Endothelial cell of umbilical vein (primary cell): ENCODE measurements at regions not wholly inside any gene's neighbourhood (a gene's known extent, or its start where the extent isn't known, plus 50 kb on each side); places are given as distances from the start of the nearest gene placed in this dataset.

ENCODE experiments used
- BruUV-seq: library from RNA; stranded (reverse); fragments of 400-500 nt; replicated peaks from 2 replicates; lab custom pipeline; 2021; lab: Mats Ljungman, UMichigan
- CTCF ChIA-PET: fragments of 300-600, 350-600 bp; sonication (Branson Sonifier 250); formaldehyde crosslinking; loops from one replicate; lab custom pipeline; 2021; ENCODE audit warnings: antibody characterized with exemption, inconsistent platforms; lab: Charles Lee
- POLR2A ChIA-PET: fragments of 300-600, 350-600 bp; sonication (Branson Sonifier 250); formaldehyde crosslinking; loops from one replicate; lab custom pipeline; 2021; ENCODE audit warnings: antibody characterized with exemption, inconsistent platforms; lab: Charles Lee
- DNase-seq: peaks from one replicate; pipeline ENCODE4 v3.0.0-alpha.2; 2011; ENCODE audit warnings: low read depth, low spot score
- FAIRE-seq: peaks from 2 replicates; lab custom pipeline; 2011; peaks lifted over from hg19 to GRCh38; lab: Jason Lieb, UNC
- H2AFZ ChIP-seq: 2 replicates; pipeline ENCODE4 v1.6.0; 2012; ENCODE audit warnings: low read depth, low read length, control low read depth, inconsistent platforms
- H3K27ac ChIP-seq: 2 replicates; pipeline ENCODE4 v1.5.1; 2011; ENCODE audit warnings: low read depth, mild to moderate bottlenecking, control low read depth, low read length, moderate library complexity; ENCODE audit not compliant: insufficient read depth
- H3K27me3 ChIP-seq, 2 experiments: 2 replicates each; pipeline versions ENCODE4 v1.6.0 to v1.6.1; 2011; ENCODE audit warnings: low read length in 2 of 2, mixed read lengths in 1 of 2; ENCODE audit not compliant: control insufficient read depth in 2 of 2, insufficient read depth in 2 of 2
- H3K36me3 ChIP-seq, 2 experiments: 2 replicates in 1 of 2; 3 replicates in 1 of 2; pipeline ENCODE4 v1.5.1; 2011; ENCODE audit warnings: low read length in 2 of 2, mild to moderate bottlenecking in 1 of 2, moderate library complexity in 1 of 2; ENCODE audit not compliant: control insufficient read depth in 2 of 2, insufficient read depth in 2 of 2; ENCODE audit errors: extremely low read depth in 1 of 2
- H3K4me1 ChIP-seq: 3 replicates; pipeline ENCODE4 v1.5.1; 2011; ENCODE audit warnings: mild to moderate bottlenecking, low read length; ENCODE audit not compliant: control insufficient read depth, insufficient read depth; ENCODE audit errors: extremely low read depth
- H3K4me2 ChIP-seq: 2 replicates; pipeline ENCODE4 v1.6.1; 2011; ENCODE audit warnings: low read length, control low read depth, mixed read lengths; ENCODE audit not compliant: insufficient read depth
- H3K4me3 ChIP-seq, 3 experiments: fragments of 200-600 bp in 1 of 3; sonication (generic), shearing (Covaris generic) in 1 of 3; replicated peaks in 1 of 3; 2 replicates each; pipeline ENCODE4 v1.5.1; 2011 to 2016; ENCODE audit warnings: control low read depth in 3 of 3, low read length in 3 of 3, mild to moderate bottlenecking in 2 of 3, inconsistent platforms in 1 of 3, low read depth in 1 of 3, moderate library complexity in 1 of 3; ENCODE audit not compliant: insufficient read depth in 1 of 3
- H3K79me2 ChIP-seq: 2 replicates; pipeline ENCODE4 v1.6.0; 2012; ENCODE audit warnings: low read length, inconsistent platforms; ENCODE audit not compliant: control insufficient read depth, insufficient read depth
- H3K9ac ChIP-seq: replicated peaks from 2 replicates; pipeline ENCODE3; 2011; ENCODE audit warnings: low read length, control low read depth; ENCODE audit not compliant: insufficient read depth; ENCODE audit errors: extremely low read depth
- H3K9me1 ChIP-seq: replicated peaks from 3 replicates; pipeline ENCODE4 v1.6.0; 2011; ENCODE audit warnings: mild to moderate bottlenecking, low read length; ENCODE audit not compliant: control insufficient read depth, insufficient read depth; ENCODE audit errors: extremely low read depth
- H3K9me3 ChIP-seq: replicated peaks from 2 replicates; pipeline ENCODE4 v1.5.1; 2012; ENCODE audit warnings: low read length, inconsistent platforms; ENCODE audit not compliant: control insufficient read depth, insufficient read depth
- H4K20me1 ChIP-seq: replicated peaks from 2 replicates; pipeline ENCODE3; 2011; ENCODE audit warnings: mild to moderate bottlenecking, low read length; ENCODE audit not compliant: control insufficient read depth, insufficient read depth; ENCODE audit errors: extremely low read depth
- EZH2 ChIP-seq: IDR thresholded peaks from 2 replicates; pipeline ENCODE4 v1.6.1; 2012; ENCODE audit warnings: borderline replicate concordance, low read depth, mild to moderate bottlenecking, moderate library complexity, low read length, inconsistent platforms; ENCODE audit not compliant: severe bottlenecking
- FOS ChIP-seq: IDR thresholded peaks from 2 replicates; pipeline ENCODE4 v1.6.1; 2011; ENCODE audit warnings: mild to moderate bottlenecking, low read length, moderate library complexity, borderline replicate concordance; ENCODE audit not compliant: insufficient read depth
- GATA2 ChIP-seq: IDR thresholded peaks from 2 replicates; pipeline ENCODE4 v1.7.0; 2011; ENCODE audit warnings: low read depth, mild to moderate bottlenecking, moderate library complexity, mixed read lengths, low read length; ENCODE audit not compliant: insufficient read length, insufficient read depth
- JUN ChIP-seq: IDR thresholded peaks from 2 replicates; pipeline ENCODE4 v1.6.1; 2011; ENCODE audit warnings: borderline replicate concordance, low read depth; ENCODE audit not compliant: insufficient read length, insufficient read depth
- MYC ChIP-seq: IDR thresholded peaks from one replicate; pipeline ENCODE4 v1.6.1; 2011; ENCODE audit warnings: mild to moderate bottlenecking, low read depth, low read length
- POLR2A ChIP-seq: IDR thresholded peaks from 2 replicates; pipeline ENCODE4 v1.6.1; 2012; ENCODE audit warnings: low read depth, mild to moderate bottlenecking, control low read depth, low read length
- POLR2AphosphoS5 ChIP-seq: IDR thresholded peaks from 2 replicates; pipeline ENCODE4 v1.6.1; 2012; ENCODE audit warnings: low read depth, mild to moderate bottlenecking, control low read depth, low read length, moderate library complexity; ENCODE audit not compliant: insufficient read depth
- dilution Hi-C: fragments of 300-500 bp; cut with MboI; formaldehyde crosslinking; loops from one replicate; pipeline ENCODE4 v1.15.0; 2019; ENCODE audit warnings: low sequenced_read_pairs; ENCODE audit not compliant: extremely low pct_ligation_motif_present
- intact Hi-C: fragments of 100-400 bp; cut with micrococcal nuclease; formaldehyde crosslinking; loops from one replicate; pipeline ENCODE4 v1.10.0; 2022
- TF ChIP-seq, protein P1 (sequence below), 2 donors: IDR thresholded peaks; 1 replicate in 1 of 2; 2 replicates in 1 of 2; pipeline ENCODE4 v1.5.1; 2011; ENCODE audit warnings: low read length in 2 of 2, mild to moderate bottlenecking in 2 of 2, moderate library complexity in 2 of 2, control low read depth in 1 of 2, inconsistent platforms in 1 of 2, low read depth in 1 of 2; ENCODE audit not compliant: insufficient read depth in 1 of 2; ENCODE audit errors: extremely low read depth in 1 of 2
- TF ChIP-seq, protein P2 (sequence below): IDR thresholded peaks from 2 replicates; pipeline ENCODE4 v1.6.1; 2011; ENCODE audit not compliant: insufficient read depth, insufficient read length

DNA sequence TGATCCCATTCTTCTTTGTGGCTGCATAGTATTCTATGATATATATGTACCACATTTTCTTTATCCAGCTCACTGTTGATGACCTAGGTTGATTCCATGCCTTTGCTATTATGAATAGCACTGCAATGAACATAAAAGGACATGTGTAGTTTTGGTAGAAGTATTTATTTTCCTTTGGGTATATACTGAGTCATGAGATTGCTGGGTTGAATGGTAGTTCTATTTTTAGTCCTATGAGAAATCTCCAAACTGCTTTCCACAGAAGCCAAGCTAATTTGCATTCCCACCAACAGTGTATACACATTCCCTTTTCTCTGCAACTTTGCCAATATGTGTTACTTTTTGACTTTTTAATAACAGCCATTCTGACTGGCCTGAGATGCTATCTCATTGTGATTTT lies 278.3 kb downstream of the PCDH18 start:
- Histone ChIP-seq H3K4me3 (no peak overlapping the region), H3K4me1 (no peaks in the 10 kb centered on the region), H2AFZ (no peak overlapping the region), H3K9ac (no peak overlapping the region), H3K4me2 (no peak overlapping the region), H4K20me1 (no peaks in the 10 kb centered on the region), H3K9me3 (no peaks in the 10 kb centered on the region), H3K36me3 (no peaks in the 10 kb centered on the region), H3K27me3 (no peaks in the 10 kb centered on the region), H3K9me1 (no peaks in the 10 kb centered on the region), H3K79me2 (no peaks in the 10 kb centered on the region), H3K27ac (no peak overlapping the region)
- intact Hi-C loops (no loop called here), dilution Hi-C loops (no loop called here)
- BruUV-seq = no TSS peak
- ChIA-PET POLR2A (no interaction called here), CTCF (no interaction called here)
- no peak for FAIRE-seq
- TF ChIP-seq EZH2 (no peak), JUN (no peak), POLR2AphosphoS5 (no peak), MYC (no peak), POLR2A (no peak), FOS (no peak), GATA2 (no peak)
- TF ChIP-seq, protein P1, sequence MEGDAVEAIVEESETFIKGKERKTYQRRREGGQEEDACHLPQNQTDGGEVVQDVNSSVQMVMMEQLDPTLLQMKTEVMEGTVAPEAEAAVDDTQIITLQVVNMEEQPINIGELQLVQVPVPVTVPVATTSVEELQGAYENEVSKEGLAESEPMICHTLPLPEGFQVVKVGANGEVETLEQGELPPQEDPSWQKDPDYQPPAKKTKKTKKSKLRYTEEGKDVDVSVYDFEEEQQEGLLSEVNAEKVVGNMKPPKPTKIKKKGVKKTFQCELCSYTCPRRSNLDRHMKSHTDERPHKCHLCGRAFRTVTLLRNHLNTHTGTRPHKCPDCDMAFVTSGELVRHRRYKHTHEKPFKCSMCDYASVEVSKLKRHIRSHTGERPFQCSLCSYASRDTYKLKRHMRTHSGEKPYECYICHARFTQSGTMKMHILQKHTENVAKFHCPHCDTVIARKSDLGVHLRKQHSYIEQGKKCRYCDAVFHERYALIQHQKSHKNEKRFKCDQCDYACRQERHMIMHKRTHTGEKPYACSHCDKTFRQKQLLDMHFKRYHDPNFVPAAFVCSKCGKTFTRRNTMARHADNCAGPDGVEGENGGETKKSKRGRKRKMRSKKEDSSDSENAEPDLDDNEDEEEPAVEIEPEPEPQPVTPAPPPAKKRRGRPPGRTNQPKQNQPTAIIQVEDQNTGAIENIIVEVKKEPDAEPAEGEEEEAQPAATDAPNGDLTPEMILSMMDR (IDR thresholded peaks at IDR 0.05; ENCODE audit: extremely low read depth in 1 of 2, insufficient read depth in 1 of 2, low read depth in 1 of 2, low read length in 2 of 2) = no peak
- TF ChIP-seq, protein P2, sequence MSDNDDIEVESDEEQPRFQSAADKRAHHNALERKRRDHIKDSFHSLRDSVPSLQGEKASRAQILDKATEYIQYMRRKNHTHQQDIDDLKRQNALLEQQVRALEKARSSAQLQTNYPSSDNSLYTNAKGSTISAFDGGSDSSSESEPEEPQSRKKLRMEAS = no peak
- no peak for DNase-seq
